ENCODE measurements at regions not wholly inside any gene's neighbourhood (a gene's known extent, or its start where the extent isn't known, plus 50 kb on each side); places are given as distances from the start of the nearest gene placed in this dataset.
A peak's percentile ranks its signal among the peaks of the same experiment; 100 is the strongest.

- TF ChIP-seq YY1 (IDR thresholded peaks at IDR 0.05; ENCODE audit: low read depth): no peak
- TF ChIP-seq EP300 (IDR thresholded peaks at IDR 0.05; ENCODE audit: borderline replicate concordance in 1 of 2, low read depth in 1 of 2, low read length in 1 of 2): no peak
- TF ChIP-seq PBX3 (IDR thresholded peaks at IDR 0.05): no peak
- no peak for TF ChIP-seq TCF12 (IDR thresholded peaks at IDR 0.05)
- TF ChIP-seq NFIC (IDR thresholded peaks at IDR 0.05; ENCODE audit: borderline replicate concordance): no peak
- no peak for TF ChIP-seq MEF2A (IDR thresholded peaks at IDR 0.05; ENCODE audit: borderline replicate concordance, low read depth)
- TF ChIP-seq FOXM1 (IDR thresholded peaks at IDR 0.05; ENCODE audit: low read depth): no peak
- no peak for TF ChIP-seq REST (IDR thresholded peaks at IDR 0.05; ENCODE audit: low read depth, low read length)
- no peak for TF ChIP-seq RFX5 (IDR thresholded peaks at IDR 0.05; ENCODE audit: low read length)
- TF ChIP-seq GABPA (IDR thresholded peaks at IDR 0.05; ENCODE audit: low read depth): no peak
- H3F3A ChIP-seq (replicated peaks; ENCODE audit: insufficient read depth): no peaks in the 10 kb centered on the region
- H3K9me3 ChIP-seq: no peaks in the 10 kb centered on the region
- no peaks in the 10 kb centered on the region for H3K79me2 ChIP-seq (ENCODE audit: insufficient read depth)
- ChIA-PET POLR2A (no interaction called here), CTCF (interaction anchor here (1.2 to 1.4 kb wide), 3 partner anchors 10 to 31 kb away, joined by 3 to 4 read pairs (median 3); no protein-coding TSS in a partner anchor)
- H3K27ac ChIP-seq (ENCODE audit: low read depth in 2 of 2, low read length in 1 of 2): no peak overlapping the region
- no peak overlapping the region for H2AFZ ChIP-seq (ENCODE audit: low read depth)
- H3K4me2 ChIP-seq: no peak overlapping the region
- no peaks in the 10 kb centered on the region for H3K36me3 ChIP-seq (replicated peaks in 1 of 2; ENCODE audit: control insufficient read depth in 1 of 2, insufficient read depth in 2 of 2, low read length in 1 of 2)
- no peak overlapping the region for H3K4me3 ChIP-seq (ENCODE audit: low read depth in 2 of 2, low read length in 1 of 2)
- H3K9me2 ChIP-seq: no peaks in the 10 kb centered on the region
- no peaks in the 10 kb centered on the region for H4K20me1 ChIP-seq (ENCODE audit: insufficient read depth)
- no peak for DNase-seq
- 41% methylated on average over 14 of the region's 17 CpGs for WGBS (ENCODE audit: low lambda C conversion rate)
- no peaks in the 10 kb centered on the region; the same call in 1 of the 2 replicates for H3K27me3 ChIP-seq (ENCODE audit: insufficient read depth)
- H3K9ac ChIP-seq: no peak overlapping the region
- H3K4me1 ChIP-seq (ENCODE audit: control insufficient read depth in 1 of 2, insufficient read depth in 2 of 2, low read depth in 1 of 2, low read length in 1 of 2): peaks cover 17 to 32% of the 10 kb centered on the region in 2 experiments; a peak in 2 of 4 replicates
These were observed 242.7 kb downstream of the BCOR start for GRCh38 chrX:39854772-39855747.

- ChIA-PET POLR2A (no interaction called here), CTCF (no interaction called here)
- WGBS (ENCODE audit: low lambda C conversion rate): 69% methylated on average over 6 of the region's 10 CpGs
- H3K27me3 ChIP-seq (ENCODE audit: insufficient read depth): no peaks in the 10 kb centered on the region; the same call in 1 of the 2 replicates
- no peaks in the 10 kb centered on the region for H3K36me3 ChIP-seq (replicated peaks in 1 of 2; ENCODE audit: control insufficient read depth in 1 of 2, insufficient read depth in 2 of 2, low read length in 1 of 2)
- H3K9ac ChIP-seq: no peak overlapping the region
- no peaks in the 10 kb centered on the region for H3F3A ChIP-seq (replicated peaks; ENCODE audit: insufficient read depth)
- H3K9me3 ChIP-seq: no peaks in the 10 kb centered on the region
- H3K9me2 ChIP-seq: no peaks in the 10 kb centered on the region
- no peak overlapping the region for H3K4me2 ChIP-seq
- H4K20me1 ChIP-seq (ENCODE audit: insufficient read depth): no peaks in the 10 kb centered on the region
- H3K4me3 ChIP-seq (ENCODE audit: low read depth in 2 of 2, low read length in 1 of 2): no peak overlapping the region
- H3K4me1 ChIP-seq (ENCODE audit: control insufficient read depth in 1 of 2, insufficient read depth in 2 of 2, low read depth in 1 of 2, low read length in 1 of 2): peaks cover 14 to 35% of the 10 kb centered on the region in 2 experiments; a peak in 2 of 4 replicates
- H2AFZ ChIP-seq (ENCODE audit: low read depth): no peak overlapping the region
- no peak overlapping the region for H3K27ac ChIP-seq (ENCODE audit: low read depth in 2 of 2, low read length in 1 of 2)
- H3K79me2 ChIP-seq (ENCODE audit: insufficient read depth): no peaks in the 10 kb centered on the region
- no peak for DNase-seq
- TF ChIP-seq FOSL2 (IDR thresholded peaks at IDR 0.05; ENCODE audit: borderline replicate concordance, low read depth): peak; percentile 20; the same call in 1 of the 2 replicates
- TF ChIP-seq, protein P1, sequence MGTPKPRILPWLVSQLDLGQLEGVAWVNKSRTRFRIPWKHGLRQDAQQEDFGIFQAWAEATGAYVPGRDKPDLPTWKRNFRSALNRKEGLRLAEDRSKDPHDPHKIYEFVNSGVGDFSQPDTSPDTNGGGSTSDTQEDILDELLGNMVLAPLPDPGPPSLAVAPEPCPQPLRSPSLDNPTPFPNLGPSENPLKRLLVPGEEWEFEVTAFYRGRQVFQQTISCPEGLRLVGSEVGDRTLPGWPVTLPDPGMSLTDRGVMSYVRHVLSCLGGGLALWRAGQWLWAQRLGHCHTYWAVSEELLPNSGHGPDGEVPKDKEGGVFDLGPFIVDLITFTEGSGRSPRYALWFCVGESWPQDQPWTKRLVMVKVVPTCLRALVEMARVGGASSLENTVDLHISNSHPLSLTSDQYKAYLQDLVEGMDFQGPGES (IDR thresholded peaks at IDR 0.05; ENCODE audit: low read depth, low read length): no peak
- no peak for TF ChIP-seq EZH2phosphoT487 (IDR thresholded peaks at IDR 0.05; ENCODE audit: borderline replicate concordance, low read depth)
- TF ChIP-seq POLR2AphosphoS5 (IDR thresholded peaks at IDR 0.05; ENCODE audit: low read depth, low read length): no peak
- TF ChIP-seq PBX3 (IDR thresholded peaks at IDR 0.05): no peak
- peak; percentile 63; the same call in 1 of the 2 replicates for TF ChIP-seq RFX5 (IDR thresholded peaks at IDR 0.05; ENCODE audit: low read length)
- TF ChIP-seq USF1 (IDR thresholded peaks at IDR 0.05; ENCODE audit: borderline replicate concordance, low read depth): no peak
- TF ChIP-seq SIN3A (IDR thresholded peaks at IDR 0.05; ENCODE audit: borderline replicate concordance, low read depth, low read length): no peak
- no peak for TF ChIP-seq GABPA (IDR thresholded peaks at IDR 0.05; ENCODE audit: low read depth)
- TF ChIP-seq RCOR1 (IDR thresholded peaks at IDR 0.05; ENCODE audit: low read length): no peak
- TF ChIP-seq SMC3 (IDR thresholded peaks at IDR 0.05; ENCODE audit: low read depth, low read length): no peak
- peak; percentile 66; the same call in 1 of the 2 replicates for TF ChIP-seq MEF2A (IDR thresholded peaks at IDR 0.05; ENCODE audit: borderline replicate concordance, low read depth)
These were observed 242.0 kb downstream of the BCOR start for GRCh38 chrX:39855748-39856129.
